Nephron progenitor cell (in vitro differentiated cells): ENCODE measurements at regions not wholly inside any gene's neighbourhood (a gene's known extent, or its start where the extent isn't known, plus 50 kb on each side); places are given as distances from the start of the nearest gene placed in this dataset.

ENCODE experiments used
- DNase-seq: peaks from one replicate; pipeline ENCODE4 v3.0.0; 2021
- H3K27ac Mint-ChIP-seq: 2 replicates; pipeline ENCODE4 v1.8.0; 2021; ENCODE audit warnings: mild to moderate bottlenecking, moderate library complexity, mixed read lengths
- H3K27me3 Mint-ChIP-seq: 2 replicates; pipeline ENCODE4 v1.8.0; 2021; ENCODE audit warnings: mild to moderate bottlenecking, low read depth, mixed read lengths; ENCODE audit not compliant: poor library complexity
- H3K36me3 Mint-ChIP-seq: 2 replicates; pipeline ENCODE4 v1.8.0; 2021; ENCODE audit warnings: low read depth, mixed read lengths
- H3K4me1 Mint-ChIP-seq: 2 replicates; pipeline ENCODE4 v1.8.0; 2021; ENCODE audit warnings: mixed read lengths
- H3K4me3 Mint-ChIP-seq: 2 replicates; pipeline ENCODE4 v1.8.0; 2021; ENCODE audit warnings: mild to moderate bottlenecking, moderate library complexity, mixed read lengths
- H3K9me3 Mint-ChIP-seq: 2 replicates; pipeline ENCODE4 v1.8.0; 2021; ENCODE audit warnings: mild to moderate bottlenecking, moderate library complexity, mixed read lengths
- CTCF ChIP-seq: fragments of 200-600 bp; sonication (generic); IDR thresholded peaks from 2 replicates; pipeline ENCODE4 v1.5.0; 2021; ENCODE audit warnings: antibody characterized with exemption

GRCh38 chr7:41762641-41763040 lies 59.8 kb upstream of the INHBA start:
- no peak for TF ChIP-seq CTCF
- Mint-ChIP-seq H3K27me3 (no peaks in the 10 kb centered on the region), H3K4me3 (no peak overlapping the region), H3K27ac (no peak overlapping the region), H3K4me1 (no peaks in the 10 kb centered on the region), H3K9me3 (peaks cover 32% of the 10 kb centered on the region), H3K36me3 (no peaks in the 10 kb centered on the region)
- no peak for DNase-seq

GRCh38 chr7:41760293-41760692 lies 57.4 kb upstream of the INHBA start:
- Mint-ChIP-seq H3K36me3 (peaks cover 8% of the 10 kb centered on the region), H3K9me3 (peaks cover 54% of the 10 kb centered on the region), H3K27me3 (no peaks in the 10 kb centered on the region), H3K4me1 (no peaks in the 10 kb centered on the region), H3K27ac (no peak overlapping the region), H3K4me3 (no peak overlapping the region)
- no peak for TF ChIP-seq CTCF
- DNase-seq, result no peak

DNA sequence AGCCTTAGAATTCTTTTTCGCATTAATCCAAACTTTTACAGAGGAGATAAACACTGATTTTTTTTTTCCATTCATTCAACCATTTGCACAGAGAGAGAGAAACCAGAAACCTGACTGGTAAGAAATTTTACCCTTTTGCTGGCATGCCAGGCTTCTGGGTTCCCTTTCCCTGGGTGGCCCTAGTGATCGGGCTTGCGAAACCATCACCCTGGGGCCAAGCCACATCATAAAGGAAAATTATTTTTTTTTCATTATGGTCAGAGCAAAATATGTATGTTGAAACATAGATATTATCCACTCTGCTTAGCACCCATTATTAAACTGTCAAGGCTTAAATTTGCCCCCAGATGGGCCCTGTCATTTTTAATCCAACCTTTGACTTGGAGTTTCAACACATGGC lies 55.4 kb upstream of the INHBA start:
- Mint-ChIP-seq H3K9me3 (peaks cover 68% of the 10 kb centered on the region), H3K27ac (no peak overlapping the region)

GRCh38 chr7:41756650-41757182 lies 53.8 kb upstream of the INHBA start:
- peaks cover 12% of the 10 kb centered on the region for H3K36me3 Mint-ChIP-seq
- no peak overlapping the region for H3K4me3 Mint-ChIP-seq
- peaks cover 5% of the 10 kb centered on the region for H3K27me3 Mint-ChIP-seq
- no peak for DNase-seq
- peaks cover 73% of the 10 kb centered on the region for H3K9me3 Mint-ChIP-seq
- H3K27ac Mint-ChIP-seq, result no peak overlapping the region
- no peaks in the 10 kb centered on the region for H3K4me1 Mint-ChIP-seq
- no peak for TF ChIP-seq CTCF

More for the DNA sequence above, 55.4 kb upstream of the INHBA start:
- Mint-ChIP-seq H3K27me3 (peaks cover 3% of the 10 kb centered on the region), H3K4me3 (no peak overlapping the region), H3K4me1 (no peaks in the 10 kb centered on the region), H3K36me3 (peaks cover 12% of the 10 kb centered on the region)
- DNase-seq, result no peak
- no peak for TF ChIP-seq CTCF

DNA sequence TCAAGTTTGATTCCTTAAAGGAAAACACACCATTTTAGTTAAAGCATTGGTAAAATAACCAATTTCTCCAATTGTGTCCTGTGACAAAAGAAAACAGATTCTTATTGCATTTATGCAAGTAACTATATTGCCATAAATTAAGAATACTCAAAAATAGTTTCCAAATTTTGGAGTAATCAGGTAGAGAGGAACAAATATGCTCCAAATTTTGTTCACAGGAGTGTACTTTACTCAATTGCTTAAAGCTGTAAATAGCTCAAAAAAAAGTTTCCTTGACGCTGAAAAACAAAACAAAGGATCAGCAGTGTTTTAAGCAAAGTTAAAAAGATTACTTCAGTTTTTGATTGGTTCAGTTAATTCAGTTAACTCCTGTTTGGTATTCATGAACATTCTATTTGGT lies 52.2 kb upstream of the INHBA start:
- TF ChIP-seq CTCF, result no peak
- Mint-ChIP-seq H3K27me3 (peaks cover 5% of the 10 kb centered on the region), H3K9me3 (peaks cover 72% of the 10 kb centered on the region), H3K4me1 (no peaks in the 10 kb centered on the region), H3K36me3 (peaks cover 12% of the 10 kb centered on the region), H3K4me3 (no peak overlapping the region), H3K27ac (no peak overlapping the region)
- DNase-seq, result no peak

- no peak for TF ChIP-seq CTCF
- no peak overlapping the region for H3K4me3 Mint-ChIP-seq
- H3K9me3 Mint-ChIP-seq, result peaks cover 67% of the 10 kb centered on the region
- H3K27me3 Mint-ChIP-seq, result peaks cover 5% of the 10 kb centered on the region
- DNase-seq, result no peak
- no peak overlapping the region for H3K27ac Mint-ChIP-seq
- H3K36me3 Mint-ChIP-seq, result peaks cover 12% of the 10 kb centered on the region
- no peaks in the 10 kb centered on the region for H3K4me1 Mint-ChIP-seq
These were observed 51.2 kb upstream of the INHBA start for GRCh38 chr7:41754046-41754445.
